HG03521 (cell line): ENCODE measurements at regions not wholly inside any gene's neighbourhood (a gene's known extent, or its start where the extent isn't known, plus 50 kb on each side); places are given as distances from the start of the nearest gene placed in this dataset.
"Not testable (repeated sequence)": the region's sequence is repeated elsewhere in the genome, so short reads cannot be mapped to it uniquely, and the experiment has no call there.

Source experiments
- ATAC-seq: cut with Tn5 transposase; IDR thresholded peaks from one replicate; pipeline ENCODE4 v1.9.1; 2021; ENCODE audit warnings: mild to moderate bottlenecking, moderate library complexity; ENCODE audit not compliant: unreplicated experiment

- ATAC-seq = no peak
Measured at GRCh38 chr12:107826276-107826675, 51.8 kb downstream of the ASCL4 start.

- ATAC-seq = no peak
Measured at GRCh38 chr12:107829271-107829670, 54.8 kb downstream of the ASCL4 start.

GRCh38 chr12:107832441-107832840, 57.9 kb downstream of the ASCL4 start:
- ATAC-seq = no peak

- ATAC-seq = no peak
Measured at GRCh38 chr12:107840186-107840585, 65.7 kb downstream of the ASCL4 start.

DNA sequence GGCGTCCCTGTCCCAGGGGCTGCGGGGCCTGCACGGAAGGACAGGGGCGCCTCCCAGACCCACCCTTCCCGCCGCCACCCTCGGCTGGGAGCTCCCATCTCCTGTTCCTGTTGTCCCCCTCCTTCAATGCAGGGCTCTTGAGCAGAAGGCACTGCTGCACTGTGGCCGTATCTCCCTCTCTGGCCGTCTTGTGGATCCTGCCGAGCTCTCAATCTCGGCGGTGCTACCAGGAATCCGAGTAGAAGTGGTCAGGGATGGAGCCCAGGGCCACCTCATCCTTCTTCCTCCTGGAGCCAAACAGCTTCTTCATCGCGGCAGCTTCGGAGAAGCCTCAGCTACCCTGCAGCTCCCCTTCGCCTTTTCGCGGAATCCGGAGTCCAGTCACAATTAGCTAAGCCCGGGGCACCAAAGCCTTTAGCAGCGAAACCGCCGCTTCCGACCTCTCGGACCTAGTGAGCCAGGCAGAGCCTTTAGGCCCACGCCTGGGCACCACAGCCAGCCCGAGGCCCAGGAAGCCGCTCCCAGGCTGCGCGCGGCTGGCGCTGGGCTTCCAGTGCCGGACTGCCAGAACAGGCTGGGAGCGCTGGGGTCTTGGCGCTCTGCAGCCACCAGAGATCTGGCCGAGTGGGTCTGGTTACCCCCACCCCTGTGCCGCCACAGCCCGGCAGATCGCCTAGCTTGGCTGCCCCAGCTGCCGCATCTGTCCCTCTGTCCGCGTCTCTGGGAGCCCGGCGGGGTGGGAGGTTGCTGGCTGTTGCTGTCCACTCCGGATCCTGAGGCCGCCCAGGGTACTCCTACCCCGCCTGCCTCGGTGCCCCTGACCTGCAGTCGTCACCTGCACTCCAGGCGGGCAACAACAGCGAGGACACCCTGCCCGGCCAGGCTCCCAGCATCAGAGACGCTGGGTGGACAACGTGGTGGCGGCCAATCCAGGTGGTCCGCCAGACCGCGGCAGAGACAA, 69.1 kb downstream of the ASCL4 start:
- no peak for ATAC-seq

DNA sequence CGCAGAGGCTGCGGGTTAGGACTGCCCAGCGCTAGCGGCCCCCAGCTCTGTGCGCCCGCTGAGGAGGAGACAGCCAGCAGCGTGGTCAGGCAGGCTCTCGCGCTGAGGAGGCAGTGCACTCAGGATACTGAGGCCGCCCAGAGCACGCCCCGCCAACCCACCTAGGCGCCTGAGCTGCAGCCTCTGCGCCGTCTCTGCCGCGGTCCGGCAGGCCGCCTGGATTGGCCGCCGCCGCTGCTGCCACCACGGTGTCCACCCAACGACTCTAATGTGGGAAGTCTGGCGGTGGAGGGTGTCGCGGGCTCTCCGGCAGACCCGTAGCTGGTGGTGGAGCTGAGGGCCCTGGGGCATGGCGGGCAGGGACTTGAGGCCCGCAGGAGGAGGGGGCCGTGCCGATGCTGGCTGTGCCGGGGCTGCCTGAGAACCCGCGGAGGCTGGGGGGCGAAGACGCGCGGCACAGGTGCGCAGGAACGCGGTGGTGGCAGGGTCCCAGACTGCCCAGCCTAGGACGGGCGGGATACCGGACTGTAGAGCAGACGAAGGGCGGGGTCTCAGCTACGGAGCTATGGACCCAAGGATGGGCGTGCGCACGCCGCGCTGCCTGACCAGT, 69.9 kb downstream of the ASCL4 start:
- ATAC-seq = no peak

GRCh38 chr12:107845226-107845979, 70.9 kb downstream of the ASCL4 start:
- no peak for ATAC-seq

- ATAC-seq = no peak
Measured at GRCh38 chr12:107845980-107846659, 71.6 kb downstream of the ASCL4 start.

GRCh38 chr12:107847430-107847829, 72.9 kb downstream of the ASCL4 start:
- no peak for ATAC-seq

GRCh38 chr12:107847830-107848229, 73.3 kb downstream of the ASCL4 start:
- no peak for ATAC-seq

DNA sequence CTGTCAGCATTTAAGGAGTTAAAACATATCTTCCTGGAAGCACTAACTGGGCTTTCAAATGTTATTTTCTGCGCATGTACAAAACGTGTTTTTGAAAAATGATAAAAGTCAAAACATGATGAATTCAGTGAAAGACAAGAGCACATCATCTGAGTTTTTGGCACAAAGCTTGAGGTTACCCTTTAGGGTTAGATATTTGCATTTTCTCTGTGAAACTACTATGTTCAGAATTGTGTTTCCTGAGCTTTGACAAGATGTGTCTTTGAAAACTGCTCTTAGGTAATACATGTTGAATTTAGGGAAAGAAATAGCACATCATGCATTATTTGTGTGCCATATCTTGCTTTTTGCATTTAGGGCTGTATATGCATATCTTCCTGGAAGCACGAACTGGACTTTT, 79.0 kb downstream of the ASCL4 start:
- no peak for ATAC-seq

- no peak for ATAC-seq
Measured at GRCh38 chr12:107855471-107855870, 81.0 kb downstream of the ASCL4 start.

DNA sequence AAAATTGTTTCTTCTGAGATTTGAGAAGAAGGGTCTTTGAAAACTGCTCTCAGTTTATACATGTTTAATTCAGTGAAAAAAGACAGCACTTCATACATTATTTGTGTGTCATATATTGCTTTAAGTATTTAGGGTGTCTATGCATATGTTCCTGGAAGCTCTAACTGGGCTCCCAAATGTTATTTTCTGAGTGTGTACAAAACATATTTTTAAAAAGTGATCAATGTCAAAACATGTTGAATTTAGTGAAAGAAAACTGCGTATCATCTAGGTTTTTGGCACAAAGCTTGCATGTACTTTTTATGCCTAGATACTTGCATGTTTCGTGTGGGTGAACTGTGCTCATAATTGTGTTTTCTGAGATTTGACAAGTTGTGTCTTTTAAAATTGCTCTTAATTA, 81.6 kb downstream of the ASCL4 start:
- ATAC-seq = no peak

GRCh38 chr12:107857191-107857590, 82.7 kb downstream of the ASCL4 start:
- no peak for ATAC-seq

DNA sequence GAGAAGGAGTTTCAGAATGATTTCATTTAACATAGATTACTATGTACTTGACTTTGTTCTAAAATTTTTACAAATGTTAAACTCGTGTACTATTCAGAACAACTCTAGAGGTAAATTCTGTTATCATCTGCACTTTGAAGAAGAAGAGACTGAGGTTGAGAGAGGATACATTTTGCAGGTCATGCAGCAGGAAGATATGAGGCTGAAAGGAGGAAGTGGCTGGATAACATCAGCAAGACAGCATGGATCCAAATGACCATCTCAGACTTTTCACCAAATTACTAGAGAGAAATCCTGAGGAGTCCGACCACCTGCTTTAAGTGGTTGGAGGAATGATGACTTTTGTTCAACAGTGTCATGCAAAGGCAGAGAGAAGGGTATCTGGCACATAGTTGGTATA, 84.9 kb downstream of the ASCL4 start:
- no peak for ATAC-seq

DNA sequence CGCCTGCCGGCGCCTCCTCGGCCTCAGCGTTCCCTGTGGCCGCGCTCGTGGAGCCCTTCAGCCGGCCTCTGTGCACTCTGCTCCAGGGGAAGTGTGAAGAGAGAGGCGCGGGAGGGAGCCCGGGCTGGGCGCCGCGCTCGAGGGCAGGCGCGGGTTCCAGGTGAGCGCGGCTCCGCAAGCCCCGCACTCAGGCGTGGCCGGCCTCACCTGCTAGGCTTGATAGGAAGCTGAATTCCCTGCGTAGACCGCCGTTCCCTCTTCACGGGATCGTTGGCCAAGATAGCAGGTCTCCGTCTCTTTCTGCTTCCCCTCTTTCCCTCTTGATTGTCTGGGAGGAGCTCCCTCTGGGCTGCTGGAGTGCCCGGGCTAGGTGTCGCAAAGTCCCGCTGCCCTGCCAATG, 89.7 kb downstream of the ASCL4 start:
- no peak for ATAC-seq

- ATAC-seq = not testable (repeated sequence)
Measured at GRCh38 chr12:107864727-107865126, 90.2 kb downstream of the ASCL4 start.

- no peak for ATAC-seq
Measured at GRCh38 chr12:107873223-107873622, 98.7 kb downstream of the ASCL4 start.

DNA sequence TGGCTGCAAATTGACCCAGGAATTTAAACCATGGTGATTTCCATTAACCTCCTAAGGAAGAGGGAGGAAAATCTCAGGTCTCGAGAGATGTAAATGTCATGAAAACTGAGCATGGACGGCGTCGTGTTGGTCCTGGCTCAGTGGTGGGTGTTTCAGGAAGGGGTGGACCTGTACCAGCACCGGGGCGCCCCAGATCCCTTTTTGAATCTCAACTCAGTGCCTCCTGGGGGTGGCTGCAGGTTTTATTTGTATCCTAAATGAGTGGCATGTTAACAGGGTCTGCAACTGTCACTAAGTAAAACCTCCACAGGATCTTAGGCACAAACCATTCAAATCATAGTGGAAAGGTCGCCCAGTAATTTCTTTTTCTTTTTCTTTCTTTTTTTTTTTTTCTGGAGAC, 101.3 kb downstream of the ASCL4 start:
- ATAC-seq = no peak

DNA sequence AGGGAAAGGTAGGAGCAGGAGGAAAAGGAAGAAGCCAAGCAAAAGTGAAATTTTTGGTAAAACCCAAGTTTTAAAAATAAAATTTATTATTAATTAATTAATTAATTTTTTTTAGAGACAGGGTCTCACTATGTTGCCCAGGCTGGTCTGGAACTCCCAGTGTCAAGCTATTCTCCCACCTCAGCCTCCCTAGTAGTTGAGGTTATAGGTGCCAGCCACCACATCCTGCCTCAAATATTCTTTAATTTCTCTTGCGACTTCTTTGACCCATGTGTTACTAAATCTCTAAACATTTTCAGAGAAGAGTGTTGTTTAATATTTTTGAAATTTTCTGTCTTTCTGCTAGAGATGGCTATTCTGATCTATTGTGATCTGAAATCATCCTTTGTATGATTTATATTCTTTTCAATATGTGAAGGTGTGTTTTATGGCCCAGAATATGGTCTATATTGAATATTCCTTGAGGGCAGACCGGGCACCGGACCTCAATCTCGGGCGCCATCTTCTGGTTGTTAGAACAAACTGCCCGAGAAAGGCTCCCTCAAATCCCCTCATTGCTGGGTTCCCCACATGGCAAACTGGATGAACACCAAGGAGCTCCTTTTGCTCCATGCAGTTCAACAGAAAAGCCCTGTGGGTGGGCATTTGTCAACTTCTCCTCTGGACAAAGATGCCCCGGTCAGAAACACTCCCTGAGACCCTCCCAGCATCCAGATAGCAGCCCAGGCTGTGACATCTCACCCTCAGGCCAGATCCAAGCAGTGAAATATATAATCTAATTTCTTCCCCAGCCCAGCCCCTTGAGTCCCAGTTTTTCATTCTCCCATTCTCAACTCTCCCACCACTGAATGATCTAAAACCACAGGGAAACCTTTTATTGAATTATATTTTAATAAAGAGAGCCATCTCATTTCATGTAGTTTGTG, 110.5 kb downstream of the ASCL4 start:
- no peak for ATAC-seq
